ENCODE measurements at regions not wholly inside any gene's neighbourhood (a gene's known extent, or its start where the extent isn't known, plus 50 kb on each side); places are given as distances from the start of the nearest gene placed in this dataset.

DNA sequence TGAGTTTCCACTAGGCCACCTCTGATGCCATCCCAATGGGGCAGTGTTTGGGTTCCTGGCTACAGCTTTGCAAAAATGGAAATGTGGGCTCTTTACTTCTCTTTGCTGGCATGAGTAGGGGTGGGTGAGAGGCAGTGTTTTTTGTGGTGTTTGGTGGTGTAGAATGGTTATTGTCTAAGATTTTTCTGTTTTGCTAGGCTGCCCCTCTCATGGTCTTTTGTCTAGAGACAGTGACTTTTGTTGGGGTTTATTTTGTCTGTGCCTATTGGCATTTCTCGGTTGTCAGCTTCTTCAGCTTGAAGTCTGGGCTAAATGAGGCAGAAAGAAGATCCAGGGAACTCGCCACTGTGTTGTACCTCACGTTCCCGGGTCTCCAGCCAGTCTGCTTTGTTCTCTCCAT lies 112.1 kb downstream of the CENPF start:
- no peaks in the 10 kb centered on the region for H3K36me3 Mint-ChIP-seq (ENCODE audit: unreplicated experiment)
- H3K4me1 Mint-ChIP-seq (ENCODE audit: low read depth, unreplicated experiment) = peaks cover 2% of the 10 kb centered on the region
- H3K9me3 Mint-ChIP-seq (ENCODE audit: unreplicated experiment) = no peaks in the 10 kb centered on the region
- no peak overlapping the region for H3K27ac Mint-ChIP-seq (ENCODE audit: unreplicated experiment)
- H3K27me3 Mint-ChIP-seq (ENCODE audit: unreplicated experiment) = no peaks in the 10 kb centered on the region
- TF ChIP-seq, protein P1, sequence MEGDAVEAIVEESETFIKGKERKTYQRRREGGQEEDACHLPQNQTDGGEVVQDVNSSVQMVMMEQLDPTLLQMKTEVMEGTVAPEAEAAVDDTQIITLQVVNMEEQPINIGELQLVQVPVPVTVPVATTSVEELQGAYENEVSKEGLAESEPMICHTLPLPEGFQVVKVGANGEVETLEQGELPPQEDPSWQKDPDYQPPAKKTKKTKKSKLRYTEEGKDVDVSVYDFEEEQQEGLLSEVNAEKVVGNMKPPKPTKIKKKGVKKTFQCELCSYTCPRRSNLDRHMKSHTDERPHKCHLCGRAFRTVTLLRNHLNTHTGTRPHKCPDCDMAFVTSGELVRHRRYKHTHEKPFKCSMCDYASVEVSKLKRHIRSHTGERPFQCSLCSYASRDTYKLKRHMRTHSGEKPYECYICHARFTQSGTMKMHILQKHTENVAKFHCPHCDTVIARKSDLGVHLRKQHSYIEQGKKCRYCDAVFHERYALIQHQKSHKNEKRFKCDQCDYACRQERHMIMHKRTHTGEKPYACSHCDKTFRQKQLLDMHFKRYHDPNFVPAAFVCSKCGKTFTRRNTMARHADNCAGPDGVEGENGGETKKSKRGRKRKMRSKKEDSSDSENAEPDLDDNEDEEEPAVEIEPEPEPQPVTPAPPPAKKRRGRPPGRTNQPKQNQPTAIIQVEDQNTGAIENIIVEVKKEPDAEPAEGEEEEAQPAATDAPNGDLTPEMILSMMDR (IDR thresholded peaks at IDR 0.05; ENCODE audit: partially characterized antibody, unreplicated experiment) = no peak
- no peak for DNase-seq
- H3K4me3 Mint-ChIP-seq (ENCODE audit: unreplicated experiment) = no peak overlapping the region

DNA sequence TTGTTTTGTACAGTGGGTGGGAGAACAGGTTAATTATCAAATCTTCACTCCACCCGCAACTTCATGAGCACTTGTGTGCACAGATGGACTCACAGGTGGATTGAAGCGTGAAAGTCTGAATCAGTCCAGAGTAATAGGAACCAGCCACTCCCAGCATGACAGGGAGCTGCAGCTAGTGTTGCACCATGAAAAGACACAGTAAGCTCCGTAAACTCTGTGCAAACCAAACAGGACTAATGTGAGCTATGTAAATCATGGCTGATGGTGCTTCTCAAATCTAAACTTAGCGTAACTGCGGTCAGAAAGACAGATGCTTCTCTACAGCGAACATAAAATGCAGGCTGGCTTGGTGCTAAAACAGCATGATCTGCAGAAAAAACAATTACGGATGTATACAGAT lies 114.4 kb downstream of the CENPF start:
- TF ChIP-seq, protein P1 (IDR thresholded peaks at IDR 0.05; ENCODE audit: partially characterized antibody, unreplicated experiment) = no peak
- DNase-seq = no peak
- no peaks in the 10 kb centered on the region for H3K9me3 Mint-ChIP-seq (ENCODE audit: unreplicated experiment)
- no peak overlapping the region for H3K4me3 Mint-ChIP-seq (ENCODE audit: unreplicated experiment)
- peaks cover 2% of the 10 kb centered on the region for H3K4me1 Mint-ChIP-seq (ENCODE audit: low read depth, unreplicated experiment)
- H3K36me3 Mint-ChIP-seq (ENCODE audit: unreplicated experiment) = no peaks in the 10 kb centered on the region
- no peak overlapping the region for H3K27ac Mint-ChIP-seq (ENCODE audit: unreplicated experiment)
- H3K27me3 Mint-ChIP-seq (ENCODE audit: unreplicated experiment) = no peaks in the 10 kb centered on the region

DNA sequence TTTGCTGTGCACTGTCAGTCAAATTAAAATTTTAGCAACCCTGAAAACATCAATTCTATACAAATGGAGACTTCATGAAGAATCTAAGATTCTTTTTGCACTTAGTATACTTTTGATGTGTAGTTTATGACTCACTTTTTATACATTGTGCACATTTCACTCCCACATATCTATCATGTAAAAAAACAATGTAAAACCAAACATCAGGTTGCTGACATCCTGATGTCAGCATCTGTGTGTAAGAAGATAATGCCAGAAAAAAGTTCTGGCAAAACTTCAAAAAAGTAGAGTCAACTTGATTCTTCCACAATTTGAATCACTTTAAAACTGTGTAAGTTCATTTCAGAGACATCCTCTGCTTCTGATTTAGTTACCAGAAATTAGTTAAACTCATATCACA lies 115.7 kb downstream of the CENPF start:
- Mint-ChIP-seq H3K9me3 (ENCODE audit: unreplicated experiment) (peaks cover 1% of the 10 kb centered on the region), H3K27ac (ENCODE audit: unreplicated experiment) (no peak overlapping the region), H3K36me3 (ENCODE audit: unreplicated experiment) (no peaks in the 10 kb centered on the region), H3K4me1 (ENCODE audit: low read depth, unreplicated experiment) (peaks cover 2% of the 10 kb centered on the region), H3K27me3 (ENCODE audit: unreplicated experiment) (no peaks in the 10 kb centered on the region), H3K4me3 (ENCODE audit: unreplicated experiment) (no peak overlapping the region)
- DNase-seq = no peak
- TF ChIP-seq, protein P1 (IDR thresholded peaks at IDR 0.05; ENCODE audit: partially characterized antibody, unreplicated experiment) = no peak

GRCh38 chr1:214719207-214719606 lies 116.2 kb downstream of the CENPF start:
- TF ChIP-seq, protein P1 (IDR thresholded peaks at IDR 0.05; ENCODE audit: partially characterized antibody, unreplicated experiment) = no peak
- no peak for DNase-seq
- Mint-ChIP-seq H3K4me1 (ENCODE audit: low read depth, unreplicated experiment) (peaks cover 2% of the 10 kb centered on the region), H3K27me3 (ENCODE audit: unreplicated experiment) (no peaks in the 10 kb centered on the region), H3K9me3 (ENCODE audit: unreplicated experiment) (peaks cover 1% of the 10 kb centered on the region), H3K4me3 (ENCODE audit: unreplicated experiment) (no peak overlapping the region), H3K36me3 (ENCODE audit: unreplicated experiment) (no peaks in the 10 kb centered on the region), H3K27ac (ENCODE audit: unreplicated experiment) (no peak overlapping the region)

- Mint-ChIP-seq H3K27ac (ENCODE audit: unreplicated experiment) (no peak overlapping the region), H3K27me3 (ENCODE audit: unreplicated experiment) (no peaks in the 10 kb centered on the region)
- TF ChIP-seq, protein P1 (IDR thresholded peaks at IDR 0.05; ENCODE audit: partially characterized antibody, unreplicated experiment) = no peak
Observed at GRCh38 chr1:214720561-214720960, 117.6 kb downstream of the CENPF start.

More at GRCh38 chr1:214720561-214720960, 117.6 kb downstream of the CENPF start:
- H3K36me3 Mint-ChIP-seq (ENCODE audit: unreplicated experiment) = no peaks in the 10 kb centered on the region
- peaks cover 2% of the 10 kb centered on the region for H3K4me1 Mint-ChIP-seq (ENCODE audit: low read depth, unreplicated experiment)
- H3K9me3 Mint-ChIP-seq (ENCODE audit: unreplicated experiment) = peaks cover 1% of the 10 kb centered on the region
- no peak for DNase-seq
- no peak overlapping the region for H3K4me3 Mint-ChIP-seq (ENCODE audit: unreplicated experiment)

All from glutamatergic neuron (in vitro differentiated cells).